WTC11 (cell line): ENCODE measurements at regions not wholly inside any gene's neighbourhood (a gene's known extent, or its start where the extent isn't known, plus 50 kb on each side); places are given as distances from the start of the nearest gene placed in this dataset.

Experiments
- ATAC-seq: fragments of 200-7000 bp; cut with Tn5 transposase; 2 replicates; pipeline ENCODE4 v1.10.0; 2021; ENCODE audit warnings: mild to moderate bottlenecking, moderate library complexity
- CTCF ChIA-PET: fragments of 300-600 bp; sonication (Branson Sonifier 250); formaldehyde crosslinking; loops from one replicate; lab custom pipeline; 2021; ENCODE audit warnings: antibody characterized with exemption; lab: Charles Lee
- POLR2A ChIA-PET: fragments of 350-600 bp; sonication (Branson Sonifier 250); formaldehyde crosslinking; loops from one replicate; lab custom pipeline; 2021; ENCODE audit warnings: antibody characterized with exemption; lab: Charles Lee
- DNase-seq: peaks from one replicate; pipeline ENCODE4 v3.0.0; 2021; ENCODE audit warnings: low spot score
- H3K27ac Mint-ChIP-seq: 2 replicates; pipeline ENCODE4 v1.8.0; 2021; ENCODE audit warnings: mixed read lengths
- H3K27me3 Mint-ChIP-seq: 2 replicates; pipeline ENCODE4 v1.8.0; 2021; ENCODE audit warnings: low read depth, mild to moderate bottlenecking, moderate library complexity, mixed read lengths
- H3K36me3 Mint-ChIP-seq: 2 replicates; pipeline ENCODE4 v1.8.0; 2021; ENCODE audit warnings: mixed read lengths
- H3K4me1 Mint-ChIP-seq: 2 replicates; pipeline ENCODE4 v1.8.0; 2022; ENCODE audit warnings: mixed read lengths
- H3K4me3 Mint-ChIP-seq: 2 replicates; pipeline ENCODE4 v1.8.0; 2021; ENCODE audit warnings: mild to moderate bottlenecking, moderate library complexity, mixed read lengths
- H3K9me3 Mint-ChIP-seq: 2 replicates; pipeline ENCODE4 v1.8.0; 2021; ENCODE audit warnings: mixed read lengths
- ESRRA ChIP-seq: sonication (generic); formaldehyde crosslinking; IDR thresholded peaks from 2 replicates; pipeline ENCODE4 v1.8.1; 2022; ENCODE audit warnings: mild to moderate bottlenecking, missing genetic modification reagents, borderline replicate concordance
- FOXK1 ChIP-seq: sonication (generic); formaldehyde crosslinking; IDR thresholded peaks from 2 replicates; pipeline ENCODE4 v1.8.0; 2022; ENCODE audit warnings: mild to moderate bottlenecking, moderate library complexity, missing genetic modification reagents
- IRF2 ChIP-seq: sonication (generic); formaldehyde crosslinking; IDR thresholded peaks from 2 replicates; pipeline ENCODE4 v1.8.0; 2022; ENCODE audit warnings: low read depth, missing genetic modification reagents, borderline replicate concordance
- JAZF1 ChIP-seq: fragments of 250-450 bp; sonication (Bioruptor Pico); IDR thresholded peaks from 2 replicates; pipeline ENCODE4 v1.9.0; 2021; ENCODE audit warnings: moderate library complexity, mild to moderate bottlenecking, inconsistent platforms
- NFE2L1 ChIP-seq: sonication (generic); formaldehyde crosslinking; IDR thresholded peaks from 2 replicates; pipeline ENCODE4 v1.8.1; 2023; ENCODE audit warnings: missing genetic modification reagents
- NFYB ChIP-seq: sonication (generic); formaldehyde crosslinking; conservative IDR thresholded peaks from 2 replicates; pipeline ENCODE4 v1.8.0; 2022; ENCODE audit warnings: low read depth, missing genetic modification reagents
- PRRX2 ChIP-seq: fragments of 250-450 bp; sonication (Bioruptor Pico); IDR thresholded peaks from 2 replicates; pipeline ENCODE4 v1.8.0; 2021; ENCODE audit warnings: mild to moderate bottlenecking
- SMAD4 ChIP-seq: sonication (generic); formaldehyde crosslinking; IDR thresholded peaks from 2 replicates; pipeline ENCODE4 v1.8.0; 2022; ENCODE audit warnings: mild to moderate bottlenecking, missing genetic modification reagents
- SOX15 ChIP-seq: fragments of 250-450 bp; sonication (Bioruptor Pico); IDR thresholded peaks from 2 replicates; pipeline ENCODE4 v1.9.0; 2021; ENCODE audit warnings: mild to moderate bottlenecking
- TEAD1 ChIP-seq: sonication (generic); formaldehyde crosslinking; IDR thresholded peaks from 2 replicates; pipeline ENCODE4 v1.8.0; 2022; ENCODE audit warnings: mild to moderate bottlenecking, missing genetic modification reagents
- ZNF219 ChIP-seq: sonication (generic); formaldehyde crosslinking; IDR thresholded peaks from 2 replicates; pipeline ENCODE4 v1.8.0; 2023; ENCODE audit warnings: missing genetic modification reagents, mild to moderate bottlenecking, borderline replicate concordance
- ZNF423 ChIP-seq: fragments of 250-450 bp; sonication (Bioruptor Pico); IDR thresholded peaks from 2 replicates; pipeline ENCODE4 v2.1.2; 2022; ENCODE audit warnings: mild to moderate bottlenecking, moderate library complexity
- TF ChIP-seq, protein P1 (sequence below): fragments of 250-450 bp; sonication (Bioruptor Pico); IDR thresholded peaks from 2 replicates; pipeline ENCODE4 v1.8.0; 2021; ENCODE audit warnings: mild to moderate bottlenecking
- TF ChIP-seq, protein P2 (sequence below): sonication (generic); formaldehyde crosslinking; conservative IDR thresholded peaks from 2 replicates; pipeline ENCODE4 v1.8.1; 2022; ENCODE audit warnings: mild to moderate bottlenecking, missing genetic modification reagents
- TF ChIP-seq, protein P3 (sequence below): sonication (generic); formaldehyde crosslinking; IDR thresholded peaks from 2 replicates; pipeline ENCODE4 v1.8.0; 2023; ENCODE audit warnings: missing genetic modification reagents, mild to moderate bottlenecking, borderline replicate concordance
- TF ChIP-seq, protein P4 (sequence below): fragments of 250-450 bp; sonication (Bioruptor Pico); IDR thresholded peaks from 2 replicates; pipeline ENCODE4 v1.9.0; 2021; ENCODE audit warnings: moderate library complexity, mild to moderate bottlenecking, inconsistent platforms, borderline replicate concordance
- TF ChIP-seq, protein P5 (sequence below): sonication (generic); formaldehyde crosslinking; IDR thresholded peaks from 2 replicates; pipeline ENCODE4 v1.8.1; 2023; ENCODE audit warnings: mild to moderate bottlenecking, missing genetic modification reagents, moderate library complexity
- TF ChIP-seq, protein P6 (sequence below): fragments of 250-450 bp; sonication (Bioruptor Pico); IDR thresholded peaks from 2 replicates; pipeline ENCODE4 v1.9.0; 2021; ENCODE audit warnings: mild to moderate bottlenecking
- TF ChIP-seq, protein P7 (sequence below): sonication (generic); formaldehyde crosslinking; IDR thresholded peaks from 2 replicates; pipeline ENCODE4 v1.8.0; 2023; ENCODE audit warnings: mild to moderate bottlenecking, missing genetic modification reagents

DNA sequence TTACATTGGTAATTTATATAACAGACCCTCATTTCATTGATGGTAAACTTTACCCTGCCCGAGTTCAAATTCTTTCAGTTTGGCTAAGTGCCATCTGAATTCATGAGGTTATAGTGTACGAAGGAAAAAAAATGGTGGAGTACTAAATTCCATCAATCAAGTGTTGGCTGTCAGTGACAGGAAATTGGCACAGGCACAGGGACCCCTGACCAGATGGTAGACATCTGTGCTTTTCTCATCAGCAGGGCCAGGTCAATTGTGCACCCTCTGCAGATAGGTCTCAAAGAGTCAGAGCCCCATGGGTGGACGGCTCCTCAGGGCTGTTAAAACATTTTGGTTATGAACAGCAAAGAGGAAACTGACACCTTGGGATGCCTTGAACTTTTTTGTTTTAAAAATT is 439.2 kb downstream of the SETBP1 start:
- Mint-ChIP-seq H3K27ac (no peak overlapping the region), H3K9me3 (no peaks in the 10 kb centered on the region)
- DNase-seq: no peak
- TF ChIP-seq SOX15 (CRISPR knock-in tag) (no peak), SMAD4 (no peak)
- TF ChIP-seq, protein P1, sequence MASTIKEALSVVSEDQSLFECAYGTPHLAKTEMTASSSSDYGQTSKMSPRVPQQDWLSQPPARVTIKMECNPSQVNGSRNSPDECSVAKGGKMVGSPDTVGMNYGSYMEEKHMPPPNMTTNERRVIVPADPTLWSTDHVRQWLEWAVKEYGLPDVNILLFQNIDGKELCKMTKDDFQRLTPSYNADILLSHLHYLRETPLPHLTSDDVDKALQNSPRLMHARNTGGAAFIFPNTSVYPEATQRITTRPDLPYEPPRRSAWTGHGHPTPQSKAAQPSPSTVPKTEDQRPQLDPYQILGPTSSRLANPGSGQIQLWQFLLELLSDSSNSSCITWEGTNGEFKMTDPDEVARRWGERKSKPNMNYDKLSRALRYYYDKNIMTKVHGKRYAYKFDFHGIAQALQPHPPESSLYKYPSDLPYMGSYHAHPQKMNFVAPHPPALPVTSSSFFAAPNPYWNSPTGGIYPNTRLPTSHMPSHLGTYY: no peak
- TF ChIP-seq, all 79 proteins: peak for 0
- Mint-ChIP-seq H3K27me3 (no peaks in the 10 kb centered on the region), H3K36me3 (no peaks in the 10 kb centered on the region), H3K4me3 (no peak overlapping the region), H3K4me1 (no peaks in the 10 kb centered on the region)
- ChIA-PET POLR2A (no interaction called here), CTCF (no interaction called here)
- ATAC-seq: no peak

DNA sequence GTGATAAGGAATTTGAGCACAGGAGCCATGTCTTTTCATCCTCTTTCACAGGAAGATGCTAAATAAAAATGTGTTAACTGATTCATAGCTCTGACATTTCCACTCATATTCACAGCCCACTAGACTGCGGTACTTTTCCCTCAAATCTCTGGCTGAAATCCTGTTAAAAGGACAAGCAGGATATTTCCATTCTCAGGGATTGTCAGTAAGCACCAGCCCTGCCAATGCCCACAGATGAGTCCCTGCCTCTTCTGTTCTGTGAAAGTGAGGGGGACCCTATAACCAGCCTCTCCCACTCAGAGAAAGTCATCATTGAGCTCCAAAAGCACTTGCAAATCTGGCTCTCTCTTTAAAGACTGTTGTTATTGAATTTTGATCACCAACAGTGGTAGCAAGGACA is 440.5 kb downstream of the SETBP1 start:
- ATAC-seq (no peak), DNase-seq (no peak)
- Mint-ChIP-seq H3K27ac (no peak overlapping the region), H3K27me3 (no peaks in the 10 kb centered on the region), H3K4me1 (no peaks in the 10 kb centered on the region), H3K9me3 (no peaks in the 10 kb centered on the region), H3K36me3 (no peaks in the 10 kb centered on the region), H3K4me3 (no peak overlapping the region)
- CTCF ChIA-PET: no interaction called here
- POLR2A ChIA-PET: no interaction called here
- TF ChIP-seq NFE2L1 (CRISPR knock-in tag) (no peak), ZNF219 (CRISPR knock-in tag) (no peak), JAZF1 (CRISPR knock-in tag) (no peak)
- TF ChIP-seq, protein P2, sequence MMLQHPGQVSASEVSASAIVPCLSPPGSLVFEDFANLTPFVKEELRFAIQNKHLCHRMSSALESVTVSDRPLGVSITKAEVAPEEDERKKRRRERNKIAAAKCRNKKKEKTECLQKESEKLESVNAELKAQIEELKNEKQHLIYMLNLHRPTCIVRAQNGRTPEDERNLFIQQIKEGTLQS (CRISPR knock-in tag): no peak
- TF ChIP-seq, all 79 proteins: peak for 0

DNA sequence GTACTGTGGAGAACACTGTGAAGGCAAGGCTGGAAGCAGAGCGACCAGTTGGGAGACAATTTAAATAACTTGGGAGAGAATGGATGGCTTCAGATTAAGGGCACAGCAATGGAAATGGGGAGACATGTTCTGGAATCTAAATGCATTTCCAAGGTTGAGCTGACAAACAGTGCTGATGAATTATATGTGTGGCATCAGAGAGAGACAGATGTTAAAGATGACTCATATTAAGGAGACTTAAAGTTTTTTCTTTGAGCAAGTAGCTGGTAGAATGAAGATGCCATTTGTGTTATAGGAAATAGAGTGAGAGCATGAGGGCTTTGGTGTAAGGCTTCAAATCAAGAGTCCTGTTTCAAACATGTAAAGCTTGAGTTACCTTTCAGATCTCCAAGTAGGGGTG is 441.8 kb downstream of the SETBP1 start:
- POLR2A ChIA-PET: no interaction called here
- no peak for ATAC-seq
- Mint-ChIP-seq H3K27ac (no peak overlapping the region), H3K27me3 (no peaks in the 10 kb centered on the region), H3K9me3 (no peaks in the 10 kb centered on the region), H3K4me1 (no peaks in the 10 kb centered on the region), H3K36me3 (no peaks in the 10 kb centered on the region), H3K4me3 (no peak overlapping the region)
- CTCF ChIA-PET: interaction anchor here (1.2 kb wide), 1 partner anchor 91 kb away, joined by 3 read pairs; no protein-coding TSS in a partner anchor
- no peak for DNase-seq
- TF ChIP-seq, protein P3, sequence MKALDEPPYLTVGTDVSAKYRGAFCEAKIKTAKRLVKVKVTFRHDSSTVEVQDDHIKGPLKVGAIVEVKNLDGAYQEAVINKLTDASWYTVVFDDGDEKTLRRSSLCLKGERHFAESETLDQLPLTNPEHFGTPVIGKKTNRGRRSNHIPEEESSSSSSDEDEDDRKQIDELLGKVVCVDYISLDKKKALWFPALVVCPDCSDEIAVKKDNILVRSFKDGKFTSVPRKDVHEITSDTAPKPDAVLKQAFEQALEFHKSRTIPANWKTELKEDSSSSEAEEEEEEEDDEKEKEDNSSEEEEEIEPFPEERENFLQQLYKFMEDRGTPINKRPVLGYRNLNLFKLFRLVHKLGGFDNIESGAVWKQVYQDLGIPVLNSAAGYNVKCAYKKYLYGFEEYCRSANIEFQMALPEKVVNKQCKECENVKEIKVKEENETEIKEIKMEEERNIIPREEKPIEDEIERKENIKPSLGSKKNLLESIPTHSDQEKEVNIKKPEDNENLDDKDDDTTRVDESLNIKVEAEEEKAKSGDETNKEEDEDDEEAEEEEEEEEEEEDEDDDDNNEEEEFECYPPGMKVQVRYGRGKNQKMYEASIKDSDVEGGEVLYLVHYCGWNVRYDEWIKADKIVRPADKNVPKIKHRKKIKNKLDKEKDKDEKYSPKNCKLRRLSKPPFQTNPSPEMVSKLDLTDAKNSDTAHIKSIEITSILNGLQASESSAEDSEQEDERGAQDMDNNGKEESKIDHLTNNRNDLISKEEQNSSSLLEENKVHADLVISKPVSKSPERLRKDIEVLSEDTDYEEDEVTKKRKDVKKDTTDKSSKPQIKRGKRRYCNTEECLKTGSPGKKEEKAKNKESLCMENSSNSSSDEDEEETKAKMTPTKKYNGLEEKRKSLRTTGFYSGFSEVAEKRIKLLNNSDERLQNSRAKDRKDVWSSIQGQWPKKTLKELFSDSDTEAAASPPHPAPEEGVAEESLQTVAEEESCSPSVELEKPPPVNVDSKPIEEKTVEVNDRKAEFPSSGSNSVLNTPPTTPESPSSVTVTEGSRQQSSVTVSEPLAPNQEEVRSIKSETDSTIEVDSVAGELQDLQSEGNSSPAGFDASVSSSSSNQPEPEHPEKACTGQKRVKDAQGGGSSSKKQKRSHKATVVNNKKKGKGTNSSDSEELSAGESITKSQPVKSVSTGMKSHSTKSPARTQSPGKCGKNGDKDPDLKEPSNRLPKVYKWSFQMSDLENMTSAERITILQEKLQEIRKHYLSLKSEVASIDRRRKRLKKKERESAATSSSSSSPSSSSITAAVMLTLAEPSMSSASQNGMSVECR (CRISPR knock-in tag): no peak
- TF ChIP-seq, protein P4, sequence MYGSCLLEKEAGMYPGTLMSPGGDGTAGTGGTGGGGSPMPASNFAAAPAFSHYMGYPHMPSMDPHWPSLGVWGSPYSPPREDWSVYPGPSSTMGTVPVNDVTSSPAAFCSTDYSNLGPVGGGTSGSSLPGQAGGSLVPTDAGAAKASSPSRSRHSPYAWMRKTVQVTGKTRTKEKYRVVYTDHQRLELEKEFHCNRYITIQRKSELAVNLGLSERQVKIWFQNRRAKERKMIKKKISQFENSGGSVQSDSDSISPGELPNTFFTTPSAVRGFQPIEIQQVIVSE (CRISPR knock-in tag): no peak
- TF ChIP-seq FOXK1 (CRISPR knock-in tag) (no peak), NFYB (CRISPR knock-in tag) (no peak), TEAD1 (CRISPR knock-in tag) (no peak), IRF2 (CRISPR knock-in tag) (no peak), ZNF423 (no peak), PRRX2 (CRISPR knock-in tag) (no peak), JAZF1 (CRISPR knock-in tag) (no peak), ESRRA (CRISPR knock-in tag) (no peak)
- TF ChIP-seq, protein P5, sequence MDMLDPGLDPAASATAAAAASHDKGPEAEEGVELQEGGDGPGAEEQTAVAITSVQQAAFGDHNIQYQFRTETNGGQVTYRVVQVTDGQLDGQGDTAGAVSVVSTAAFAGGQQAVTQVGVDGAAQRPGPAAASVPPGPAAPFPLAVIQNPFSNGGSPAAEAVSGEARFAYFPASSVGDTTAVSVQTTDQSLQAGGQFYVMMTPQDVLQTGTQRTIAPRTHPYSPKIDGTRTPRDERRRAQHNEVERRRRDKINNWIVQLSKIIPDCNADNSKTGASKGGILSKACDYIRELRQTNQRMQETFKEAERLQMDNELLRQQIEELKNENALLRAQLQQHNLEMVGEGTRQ: no peak
- TF ChIP-seq, protein P6, sequence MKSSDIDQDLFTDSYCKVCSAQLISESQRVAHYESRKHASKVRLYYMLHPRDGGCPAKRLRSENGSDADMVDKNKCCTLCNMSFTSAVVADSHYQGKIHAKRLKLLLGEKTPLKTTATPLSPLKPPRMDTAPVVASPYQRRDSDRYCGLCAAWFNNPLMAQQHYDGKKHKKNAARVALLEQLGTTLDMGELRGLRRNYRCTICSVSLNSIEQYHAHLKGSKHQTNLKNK (CRISPR knock-in tag): no peak
- TF ChIP-seq, protein P7, sequence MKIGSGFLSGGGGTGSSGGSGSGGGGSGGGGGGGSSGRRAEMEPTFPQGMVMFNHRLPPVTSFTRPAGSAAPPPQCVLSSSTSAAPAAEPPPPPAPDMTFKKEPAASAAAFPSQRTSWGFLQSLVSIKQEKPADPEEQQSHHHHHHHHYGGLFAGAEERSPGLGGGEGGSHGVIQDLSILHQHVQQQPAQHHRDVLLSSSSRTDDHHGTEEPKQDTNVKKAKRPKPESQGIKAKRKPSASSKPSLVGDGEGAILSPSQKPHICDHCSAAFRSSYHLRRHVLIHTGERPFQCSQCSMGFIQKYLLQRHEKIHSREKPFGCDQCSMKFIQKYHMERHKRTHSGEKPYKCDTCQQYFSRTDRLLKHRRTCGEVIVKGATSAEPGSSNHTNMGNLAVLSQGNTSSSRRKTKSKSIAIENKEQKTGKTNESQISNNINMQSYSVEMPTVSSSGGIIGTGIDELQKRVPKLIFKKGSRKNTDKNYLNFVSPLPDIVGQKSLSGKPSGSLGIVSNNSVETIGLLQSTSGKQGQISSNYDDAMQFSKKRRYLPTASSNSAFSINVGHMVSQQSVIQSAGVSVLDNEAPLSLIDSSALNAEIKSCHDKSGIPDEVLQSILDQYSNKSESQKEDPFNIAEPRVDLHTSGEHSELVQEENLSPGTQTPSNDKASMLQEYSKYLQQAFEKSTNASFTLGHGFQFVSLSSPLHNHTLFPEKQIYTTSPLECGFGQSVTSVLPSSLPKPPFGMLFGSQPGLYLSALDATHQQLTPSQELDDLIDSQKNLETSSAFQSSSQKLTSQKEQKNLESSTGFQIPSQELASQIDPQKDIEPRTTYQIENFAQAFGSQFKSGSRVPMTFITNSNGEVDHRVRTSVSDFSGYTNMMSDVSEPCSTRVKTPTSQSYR (CRISPR knock-in tag): no peak
